NCI-H510A (cell line): ENCODE measurements at regions not wholly inside any gene's neighbourhood (a gene's known extent, or its start where the extent isn't known, plus 50 kb on each side); places are given as distances from the start of the nearest gene placed in this dataset.

ENCODE experiments used
- DNase-seq: peaks from one replicate; lab custom pipeline; 2025; lab: John Stamatoyannopoulos, UW

DNA sequence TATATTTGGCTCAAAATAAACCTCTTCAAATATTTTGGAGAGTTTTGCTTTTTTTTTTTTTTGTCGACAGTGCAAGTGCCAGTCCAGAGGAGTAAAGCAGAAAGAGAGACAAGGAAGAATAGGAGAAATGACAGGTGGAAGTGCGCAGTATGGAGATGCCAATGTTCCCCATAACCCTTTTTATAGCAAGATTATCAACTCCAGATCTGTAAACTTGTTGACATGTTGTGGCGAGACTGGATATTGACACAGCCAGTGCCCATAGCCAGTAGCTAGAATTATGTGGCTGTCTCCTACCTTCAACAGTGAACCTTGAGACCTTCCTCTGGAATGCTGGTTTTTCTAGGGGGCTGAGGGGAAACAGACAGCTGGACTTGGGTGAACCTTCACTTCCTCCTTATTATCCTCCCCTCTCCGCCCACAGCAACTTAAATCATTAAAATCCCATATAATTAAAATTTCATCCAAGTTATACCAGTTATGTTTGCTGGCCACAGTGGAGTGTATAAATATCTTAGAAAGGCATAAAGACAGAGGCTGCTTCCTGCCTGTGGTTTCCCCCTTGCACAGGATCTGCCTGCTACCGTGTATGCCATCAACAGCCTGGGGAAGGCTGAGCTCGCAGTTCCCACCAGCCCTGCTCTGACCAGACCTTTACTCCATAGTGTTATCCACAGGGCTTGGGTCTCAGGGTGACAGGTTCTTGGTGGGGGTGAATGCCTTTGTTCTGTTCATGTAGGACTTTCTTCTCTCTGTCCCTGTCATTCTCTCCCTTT is 112.3 kb upstream of the ANKH start:
- DNase-seq: no peak

DNA sequence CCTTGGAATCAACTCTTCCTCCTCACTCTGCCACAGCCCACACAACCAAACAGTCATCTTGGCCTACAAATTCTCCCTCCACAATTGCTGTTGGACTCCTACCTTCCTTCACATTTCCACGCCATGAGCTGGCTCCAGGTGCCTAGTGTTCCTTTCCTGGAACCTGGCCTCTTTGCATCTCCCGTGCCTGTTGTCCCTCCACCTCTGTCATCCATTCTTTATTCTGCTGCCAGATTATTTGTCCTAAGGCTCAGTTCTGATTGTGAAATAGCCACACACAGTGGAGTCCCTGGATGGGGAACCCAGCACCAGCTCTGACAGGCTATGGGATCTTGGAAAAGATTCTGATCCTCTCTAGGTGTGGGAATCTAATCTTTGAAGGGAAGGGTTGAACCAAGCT is 109.1 kb upstream of the ANKH start:
- no peak for DNase-seq

DNA sequence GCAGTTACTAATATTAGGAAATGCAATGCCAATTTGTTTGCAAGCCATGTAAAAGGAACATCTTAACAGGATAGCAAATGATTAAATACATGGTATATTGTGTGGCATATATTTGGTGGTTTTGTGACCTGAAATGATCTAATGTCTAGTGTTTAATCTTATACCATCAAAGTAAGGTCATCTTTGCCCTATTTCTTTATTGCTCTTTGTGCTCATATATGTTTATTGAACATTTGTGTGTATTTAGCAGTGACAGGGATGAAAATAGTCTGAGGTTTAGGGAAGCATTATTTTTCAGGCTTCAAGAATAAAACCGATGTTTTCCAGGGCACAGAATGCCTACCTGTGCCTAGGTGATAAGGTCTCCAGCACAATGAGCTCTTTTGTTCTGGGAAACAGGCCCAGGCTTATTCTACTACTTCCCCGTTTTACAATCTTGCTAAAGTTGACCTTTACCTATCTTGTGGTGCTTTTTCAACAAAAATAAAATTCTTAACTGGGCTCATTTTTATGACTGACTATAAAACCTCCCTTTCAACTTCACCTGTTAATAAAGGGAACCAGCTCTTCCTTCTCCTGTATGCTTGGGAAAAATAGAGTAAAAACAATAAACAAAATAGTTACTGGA is 105.6 kb upstream of the ANKH start:
- no peak for DNase-seq

DNA sequence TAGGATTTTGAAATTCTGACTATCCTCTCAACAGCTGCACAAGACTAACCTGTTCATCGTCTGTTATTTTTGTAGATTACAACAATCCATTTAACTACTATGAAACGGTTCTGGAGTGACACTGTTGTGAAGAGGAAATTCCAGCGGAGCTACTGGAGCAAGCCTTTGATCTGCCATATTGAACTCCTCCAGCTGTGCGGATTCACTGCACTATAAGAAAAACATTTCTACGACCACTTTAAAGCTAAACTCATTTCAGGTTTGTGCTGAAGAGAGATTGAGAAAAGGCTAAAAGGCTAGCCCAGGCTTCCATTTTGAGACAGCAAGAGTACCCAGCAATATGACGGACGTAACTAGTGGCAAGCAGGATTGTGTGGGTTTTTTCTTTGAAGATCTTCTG is 104.9 kb upstream of the ANKH start:
- no peak for DNase-seq

DNA sequence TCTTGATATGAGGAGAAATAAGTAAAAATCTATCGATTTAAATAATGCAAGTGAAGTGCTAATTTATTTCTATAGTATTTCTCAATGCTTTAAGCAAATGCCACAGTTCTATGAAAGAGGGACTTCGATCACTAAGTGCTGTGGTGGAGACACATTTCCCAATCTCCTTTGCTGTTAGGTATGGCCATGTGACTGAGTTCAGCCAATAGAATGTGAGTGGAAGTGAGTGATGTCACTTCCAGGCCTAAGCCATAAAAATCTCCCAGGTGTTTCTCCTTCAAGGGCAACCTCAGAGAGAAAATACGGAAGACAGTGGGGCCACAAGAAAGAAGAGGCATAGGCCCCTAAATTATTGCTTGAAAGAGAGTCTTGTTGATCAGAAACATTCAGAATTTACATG is 100.3 kb upstream of the ANKH start:
- no peak for DNase-seq

DNA sequence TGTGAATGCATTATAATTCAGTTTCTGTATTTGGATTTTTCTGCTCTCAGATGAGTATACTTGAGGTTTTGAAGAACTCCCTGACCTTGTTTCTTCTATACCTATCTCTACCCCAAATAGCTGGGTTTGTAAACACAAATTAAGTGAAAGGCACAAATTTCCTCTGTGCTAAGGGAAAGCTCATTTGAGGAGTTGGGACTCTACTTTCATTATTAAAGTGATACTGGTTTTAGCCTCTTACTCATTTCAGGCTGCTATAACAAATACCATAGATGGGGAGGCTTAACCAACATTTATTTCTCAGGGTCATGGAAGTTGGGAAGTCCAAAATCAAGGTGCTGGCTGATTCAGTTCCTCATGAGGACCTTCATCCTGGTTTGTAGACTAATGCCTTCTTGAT is 97.2 kb upstream of the ANKH start:
- no peak for DNase-seq

DNA sequence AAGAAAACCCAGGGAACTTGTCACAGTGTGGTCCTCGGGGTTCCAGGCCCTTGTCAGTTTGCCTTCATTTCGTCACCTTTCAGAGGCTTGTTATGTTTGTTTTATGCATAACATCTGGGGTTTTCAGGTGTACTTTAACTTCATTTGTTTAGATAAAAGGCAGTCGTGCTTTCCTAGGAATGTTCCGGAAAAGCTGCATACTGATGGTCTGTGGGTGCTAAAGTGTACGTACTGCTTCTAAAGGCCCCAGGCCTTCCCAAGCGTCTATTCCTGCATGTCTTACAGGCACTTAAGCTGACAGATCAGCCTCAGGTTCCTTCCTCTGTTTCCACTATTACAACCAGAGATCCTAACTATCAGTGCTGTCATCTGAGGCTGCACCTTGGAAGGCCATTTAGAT is 95.6 kb upstream of the ANKH start:
- DNase-seq: no peak

DNA sequence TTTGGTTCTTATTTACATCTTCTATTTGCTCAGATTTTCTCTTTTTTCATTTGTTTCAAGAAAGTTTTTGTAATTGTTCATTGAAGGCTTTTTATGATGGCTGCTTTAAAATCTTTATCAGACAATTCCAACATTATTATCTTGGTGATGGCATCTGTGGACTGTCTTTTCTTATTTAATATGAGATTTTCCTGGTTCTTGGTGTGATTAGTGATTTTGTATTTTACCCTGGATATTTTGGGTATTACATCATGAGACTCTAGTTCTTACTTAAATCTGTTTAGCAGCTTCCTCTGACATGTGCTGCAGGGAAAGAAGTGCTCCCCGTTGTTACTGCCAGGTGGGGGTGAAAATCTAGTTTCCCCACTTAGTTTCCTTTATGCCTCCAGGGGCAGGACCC is 94.2 kb upstream of the ANKH start:
- no peak for DNase-seq

DNA sequence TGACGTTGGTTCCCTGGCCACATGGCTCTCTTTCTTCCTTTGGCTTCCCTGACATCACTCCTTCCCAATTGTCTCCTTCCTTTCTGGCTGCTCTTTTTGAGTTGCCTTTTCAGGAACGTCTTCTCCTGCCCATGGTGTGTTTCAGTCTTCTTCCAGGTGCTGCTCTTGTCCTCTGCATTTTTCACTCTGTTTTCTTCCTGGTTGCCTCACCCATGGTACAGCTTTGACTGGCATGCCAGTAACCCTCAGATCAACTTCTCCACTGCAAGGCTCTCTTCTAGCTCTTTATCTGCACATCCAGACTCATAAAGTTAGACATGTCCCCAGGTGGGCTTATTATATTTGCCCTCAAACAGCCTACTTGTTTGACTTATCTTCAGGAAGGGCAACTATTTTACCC is 91.0 kb upstream of the ANKH start:
- DNase-seq: no peak

DNA sequence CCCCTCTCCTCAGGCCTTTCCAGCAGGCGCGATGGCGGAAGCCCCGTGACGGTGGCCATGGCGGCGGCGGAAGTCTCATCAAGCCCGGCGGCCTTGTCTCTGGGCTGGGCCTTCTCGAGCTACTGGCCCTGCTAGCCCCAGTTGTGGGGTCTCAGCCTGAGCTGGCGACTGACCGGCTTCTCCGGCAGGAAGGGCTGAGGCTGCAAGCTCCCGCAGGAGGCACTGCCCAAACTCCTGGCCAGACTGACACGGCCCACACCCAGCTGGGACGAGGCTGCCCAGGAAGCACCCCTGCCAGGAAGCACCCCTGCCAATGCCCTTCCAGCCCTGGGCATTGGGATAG is 88.5 kb upstream of the ANKH start:
- DNase-seq: no peak

DNA sequence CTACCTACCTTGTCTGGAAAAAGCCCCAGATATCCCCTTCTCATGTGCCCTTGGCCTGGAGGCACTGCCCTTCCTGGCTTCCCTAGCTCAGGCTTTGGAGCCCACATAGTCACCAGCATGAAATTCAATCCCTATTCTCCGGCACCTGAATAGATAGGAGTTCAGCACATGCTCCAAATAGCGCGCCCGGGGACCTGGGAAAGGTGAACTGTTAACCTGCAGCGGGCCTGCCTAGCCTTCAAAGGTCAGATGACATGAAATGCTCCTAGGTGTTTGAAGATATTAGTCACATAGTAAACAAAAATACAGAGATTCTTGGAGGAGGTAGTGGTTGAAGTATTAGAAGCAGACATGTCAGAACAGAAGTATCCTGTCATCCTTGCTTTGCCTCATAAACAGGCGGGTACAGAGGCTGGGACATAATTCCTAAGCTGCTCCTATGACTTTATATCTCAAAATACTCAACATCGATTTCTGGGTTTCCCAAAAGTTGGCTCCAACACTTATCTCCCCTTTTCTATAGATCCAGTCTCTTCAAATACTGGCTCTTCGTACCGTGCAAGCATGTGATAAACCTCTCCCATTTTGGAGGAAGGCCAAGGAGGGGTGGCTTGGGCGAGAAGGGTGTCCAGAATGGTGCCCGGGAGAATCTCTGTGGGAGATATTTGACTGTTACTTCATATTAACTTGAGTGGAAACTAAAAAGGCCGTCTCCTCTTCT is 88.0 kb upstream of the ANKH start:
- DNase-seq: no peak

DNA sequence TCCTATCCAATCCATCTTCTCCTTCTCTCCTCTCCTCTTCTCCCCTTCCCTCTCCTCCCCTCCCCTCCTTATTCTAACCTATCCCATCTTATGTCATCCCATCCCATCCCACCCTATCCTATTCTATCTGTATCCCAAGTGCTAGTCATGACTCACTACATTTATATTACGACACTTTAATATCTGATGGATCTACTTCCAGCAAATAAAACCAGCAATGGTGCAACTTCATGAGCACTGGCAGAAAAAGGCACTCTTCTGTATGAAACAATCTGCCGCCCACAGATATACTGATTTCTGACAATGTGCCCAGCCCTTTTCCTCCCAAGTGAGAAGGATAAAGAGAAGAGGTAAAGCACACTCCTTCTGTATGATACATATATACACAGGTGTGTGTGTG is 86.6 kb upstream of the ANKH start:
- DNase-seq: no peak

DNA sequence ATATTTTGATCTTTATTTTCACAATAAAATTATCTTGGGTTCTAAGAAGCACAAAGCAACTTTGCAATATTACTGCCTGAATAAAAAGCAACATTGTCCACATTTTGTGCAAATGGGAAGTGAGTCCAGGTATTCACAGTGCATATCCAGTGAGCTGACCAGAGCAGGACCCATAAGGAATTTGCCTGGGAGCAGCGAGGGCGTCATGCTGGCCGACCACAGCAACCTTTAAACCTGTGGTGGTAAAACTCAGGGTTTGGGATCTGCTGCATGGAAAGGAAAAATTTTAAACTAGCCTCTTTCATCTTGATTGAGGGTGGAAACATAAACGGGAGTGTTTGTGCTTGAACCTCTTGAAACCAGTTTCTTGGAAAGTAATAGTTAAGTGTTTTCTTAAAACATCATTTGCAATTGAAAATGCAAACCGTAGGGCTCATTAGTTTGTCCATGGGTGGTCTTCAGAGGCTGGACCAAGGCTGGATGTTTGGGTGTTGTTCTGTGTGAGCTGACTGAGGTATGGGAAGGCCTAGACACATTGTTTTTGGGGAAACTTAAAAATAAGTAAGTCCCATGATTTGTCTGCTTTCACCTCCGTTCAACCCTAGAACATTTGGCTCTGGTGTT is 85.0 kb upstream of the ANKH start:
- no peak for DNase-seq

DNA sequence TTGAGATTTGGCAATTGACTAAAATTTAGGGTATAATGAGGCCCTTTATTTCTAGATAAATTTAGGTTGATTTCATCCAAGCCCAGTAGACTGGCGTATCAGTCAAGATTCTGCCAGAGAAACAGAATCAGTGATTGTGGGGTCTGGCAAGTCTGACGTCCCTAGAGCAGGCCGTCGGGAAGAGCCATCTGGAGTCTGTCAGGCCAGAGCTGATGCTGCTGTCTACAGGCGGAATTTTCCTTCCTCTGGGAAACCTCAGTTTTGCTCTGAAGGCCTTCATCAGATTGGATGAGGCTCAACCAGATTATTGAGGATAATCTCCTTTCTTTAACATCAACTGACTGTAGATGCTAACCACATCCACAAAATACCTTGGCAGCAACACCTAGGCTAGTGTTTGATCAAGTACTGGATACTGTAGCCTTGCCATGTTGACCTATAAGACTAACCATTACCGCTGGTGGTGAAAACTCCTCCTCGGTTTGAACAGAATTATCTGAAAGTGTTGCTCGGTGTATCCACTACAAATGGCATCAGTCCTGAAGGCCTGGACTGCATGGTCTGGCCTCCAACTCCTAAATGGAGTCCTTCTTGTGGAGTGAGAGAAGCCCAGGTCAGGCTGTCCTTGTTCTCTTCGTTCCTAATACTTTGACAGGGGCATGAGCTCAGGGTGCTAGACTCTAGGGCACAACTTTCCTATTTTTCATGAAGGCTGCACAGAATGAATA is 83.2 kb upstream of the ANKH start:
- no peak for DNase-seq

DNA sequence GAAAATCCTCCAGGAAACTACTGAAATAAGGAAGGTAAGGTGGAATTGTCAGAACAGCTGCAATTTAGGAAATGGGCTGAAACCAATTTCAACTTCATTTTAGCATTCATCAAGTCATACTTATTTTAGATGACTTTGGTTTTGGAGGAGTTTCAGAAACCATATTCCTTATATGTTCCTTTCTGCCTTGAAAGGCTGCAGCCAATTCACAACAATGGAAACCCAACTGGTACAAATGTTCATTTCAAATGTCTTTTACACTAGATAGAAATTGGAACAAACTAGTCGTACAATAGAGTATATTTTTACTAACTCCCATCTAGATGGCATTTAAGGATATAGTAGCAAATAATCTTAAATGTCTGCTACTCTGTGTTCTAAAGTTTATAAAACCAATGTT is 82.6 kb upstream of the ANKH start:
- DNase-seq: no peak

DNA sequence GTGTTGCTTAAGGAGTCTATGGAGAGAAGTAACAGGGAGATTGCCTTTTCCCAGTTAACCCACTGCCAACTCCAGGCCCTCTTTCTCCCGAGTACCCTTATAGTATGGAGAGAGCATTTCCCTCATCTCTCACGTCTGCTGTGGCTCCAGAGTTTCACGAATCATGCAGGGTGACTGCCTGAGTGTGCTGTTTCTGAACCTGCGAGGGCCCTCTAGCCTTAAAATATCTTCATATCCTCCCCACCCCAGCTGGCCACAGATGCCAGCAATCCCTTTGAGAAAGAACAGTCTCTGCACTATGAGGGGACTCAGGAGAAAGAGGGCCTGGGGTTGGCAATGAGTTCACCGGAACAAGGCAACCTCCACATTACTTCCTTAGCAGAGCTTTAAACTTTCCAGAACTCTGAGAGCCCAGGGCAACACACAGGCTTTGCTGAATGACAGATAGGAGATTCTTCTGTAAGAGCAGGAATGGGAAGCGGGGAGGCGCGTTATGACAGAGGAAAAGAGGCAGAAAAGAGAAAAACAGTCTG is 81.6 kb upstream of the ANKH start:
- no peak for DNase-seq

DNA sequence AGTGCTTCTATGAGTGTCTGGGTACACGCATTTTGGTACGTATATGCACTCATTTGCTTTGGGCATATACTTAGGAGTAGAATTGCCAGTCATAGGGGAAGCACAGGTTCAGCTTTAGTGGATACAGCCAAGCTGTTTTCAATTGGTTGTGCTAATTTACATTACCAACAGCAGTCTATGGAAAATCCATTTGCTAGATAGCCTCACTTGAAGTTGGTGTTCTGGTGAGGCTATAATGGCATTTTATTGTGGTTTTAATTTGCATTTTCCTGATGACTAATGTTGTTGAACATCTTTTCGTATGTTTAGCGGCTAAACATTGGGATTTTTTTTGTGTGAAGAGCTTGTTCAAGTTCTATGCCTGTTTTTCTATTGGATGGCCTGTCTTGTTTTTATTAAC is 76.8 kb upstream of the ANKH start:
- DNase-seq: no peak

DNA sequence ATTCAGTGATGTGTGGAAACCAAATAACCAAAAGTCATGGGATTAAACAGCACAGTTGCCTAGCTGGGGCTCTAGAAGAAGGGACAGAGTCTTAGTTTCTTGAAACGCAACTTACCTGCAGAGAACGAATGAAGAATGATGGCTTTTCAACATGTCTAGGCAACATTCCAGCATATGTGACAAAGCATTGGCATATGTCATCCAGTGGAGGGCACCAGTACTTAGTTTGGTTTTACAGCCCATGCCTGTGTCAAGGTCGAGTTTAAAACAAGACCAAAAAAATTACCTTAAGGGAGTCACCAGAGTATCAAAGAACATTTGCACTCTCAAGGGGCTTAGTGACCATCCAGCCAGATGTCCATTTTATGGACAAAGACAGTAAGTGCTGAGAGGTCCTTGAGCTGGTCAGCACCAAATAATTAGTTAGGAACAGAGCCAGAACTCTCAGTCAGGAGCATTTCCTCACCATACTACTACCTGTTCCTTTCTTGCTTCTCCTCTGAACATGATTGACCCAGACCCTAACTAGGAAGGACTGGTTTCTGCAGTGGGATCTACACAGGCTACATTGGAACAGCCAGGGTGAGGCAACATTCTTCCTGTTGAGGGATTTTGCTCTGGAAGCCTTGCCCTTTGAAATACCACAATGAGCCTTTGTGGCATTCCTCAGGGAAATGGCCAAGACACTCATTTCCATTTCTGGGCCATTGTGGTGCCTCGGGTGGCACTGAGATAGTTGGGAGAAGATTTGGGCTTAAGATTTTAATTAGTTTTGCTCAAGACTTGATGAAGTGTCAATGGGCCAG is 75.4 kb upstream of the ANKH start:
- DNase-seq: peak; percentile 4

DNA sequence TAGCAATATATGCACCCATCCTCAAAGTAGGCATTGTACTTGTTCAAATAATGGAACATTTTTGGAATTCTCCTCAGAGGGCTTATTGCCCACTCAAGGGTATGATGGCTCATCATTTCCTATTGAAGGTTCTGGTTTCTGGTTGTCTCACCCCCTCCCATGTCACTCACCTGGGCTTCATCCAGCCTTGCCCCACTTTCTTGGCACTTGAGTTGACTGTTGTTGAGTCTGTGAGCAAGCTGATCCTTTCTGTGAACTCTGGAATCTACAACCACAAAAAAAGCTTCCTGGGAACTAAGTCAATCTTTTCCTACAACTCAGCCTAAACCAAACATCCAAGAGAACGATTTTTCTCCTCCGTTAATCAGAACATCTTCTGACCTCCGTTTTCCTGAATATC is 73.9 kb upstream of the ANKH start:
- DNase-seq: no peak

DNA sequence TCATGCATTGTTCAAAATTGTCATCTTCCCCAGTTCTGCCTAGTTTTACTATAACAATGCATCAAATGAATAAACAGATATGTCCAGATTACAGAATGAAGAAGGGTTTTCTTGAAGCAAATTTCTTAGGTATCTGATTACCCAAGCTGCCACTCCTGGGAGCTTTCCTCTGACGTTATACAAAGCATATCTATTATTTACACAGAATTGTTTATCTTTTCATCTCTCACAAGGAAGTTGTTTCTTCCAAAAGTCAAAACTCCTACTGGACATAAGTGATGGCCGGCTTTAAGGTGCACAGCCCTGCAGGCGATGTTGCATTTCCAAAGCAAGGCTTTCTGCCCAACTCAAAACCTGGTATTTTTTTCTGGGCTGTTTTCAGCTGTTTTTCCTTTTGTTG is 73.4 kb upstream of the ANKH start:
- DNase-seq: no peak

DNA sequence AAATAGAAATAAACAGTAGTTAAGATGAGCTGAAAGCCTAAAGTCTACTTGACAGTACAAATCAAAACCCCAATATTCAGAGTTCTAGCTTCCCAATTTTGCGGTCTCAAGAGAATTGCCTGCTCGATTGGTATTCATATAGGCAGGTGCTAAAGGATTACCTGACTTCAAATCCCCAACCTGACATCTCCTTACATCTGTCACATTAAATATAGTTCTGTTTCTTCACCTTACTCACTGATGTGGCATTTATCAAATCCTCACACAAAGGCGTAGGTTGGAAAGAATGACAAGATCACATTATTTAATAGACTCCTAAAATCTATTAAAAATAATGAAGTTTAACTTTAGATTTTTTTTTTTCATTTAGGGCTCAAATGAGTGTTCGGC is 72.8 kb upstream of the ANKH start:
- DNase-seq: no peak
